IgD-negative memory B cell (primary cell): ENCODE measurements at regions not wholly inside any gene's neighbourhood (a gene's known extent, or its start where the extent isn't known, plus 50 kb on each side); places are given as distances from the start of the nearest gene placed in this dataset.
A peak's percentile ranks its signal among the peaks of the same experiment; 100 is the strongest.
"Not testable (repeated sequence)": the region's sequence is repeated elsewhere in the genome, so short reads cannot be mapped to it uniquely, and the experiment has no call there.

Source experiments
- H3K27ac Mint-ChIP-seq, 3 donors: one replicate each; pipeline ENCODE4 v1.8.0; 2020 to 2022; ENCODE audit warnings: mild to moderate bottlenecking in 3 of 3, mixed read lengths in 3 of 3, moderate library complexity in 1 of 3
- H3K27me3 Mint-ChIP-seq: one replicate; pipeline ENCODE4 v1.8.0; 2021; ENCODE audit warnings: mixed read lengths
- H3K36me3 Mint-ChIP-seq: one replicate; pipeline ENCODE4 v1.8.0; 2020; ENCODE audit warnings: mild to moderate bottlenecking, mixed read lengths
- H3K4me1 Mint-ChIP-seq, 3 donors: one replicate each; pipeline ENCODE4 v1.8.0; 2020 to 2022; ENCODE audit warnings: mixed read lengths in 3 of 3, mild to moderate bottlenecking in 1 of 3
- H3K4me3 Mint-ChIP-seq, 4 donors: one replicate each; pipeline ENCODE4 v1.8.0; 2020 to 2022; ENCODE audit warnings: mild to moderate bottlenecking in 4 of 4, mixed read lengths in 4 of 4, moderate library complexity in 3 of 4
- H3K9me3 Mint-ChIP-seq, 3 donors: one replicate each; pipeline ENCODE4 v1.8.0; 2020 to 2021; ENCODE audit warnings: mixed read lengths in 3 of 3, mild to moderate bottlenecking in 1 of 3

DNA sequence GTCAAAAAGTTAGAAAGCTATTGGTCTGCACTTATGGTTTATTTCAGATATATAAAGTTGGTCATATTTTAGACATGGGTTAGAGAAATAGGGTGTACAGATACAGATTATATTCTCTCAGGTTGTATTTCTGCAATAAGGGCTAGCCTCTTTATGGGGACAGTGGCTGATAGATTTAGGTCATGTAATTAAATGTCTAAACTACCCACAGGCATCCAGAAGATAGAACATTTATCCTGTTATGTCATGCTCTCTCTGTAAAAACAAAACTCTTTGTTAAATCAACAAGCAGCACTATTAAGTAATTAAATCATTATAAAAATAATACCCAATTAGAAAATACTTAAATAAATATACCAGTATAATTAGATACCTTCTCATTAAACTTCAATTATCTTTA, 612.6 kb upstream of the CITED2 start:
- H3K27ac Mint-ChIP-seq, result no peak overlapping the region
- no peak overlapping the region for H3K4me3 Mint-ChIP-seq
- no peaks in the 10 kb centered on the region for H3K9me3 Mint-ChIP-seq
- H3K4me1 Mint-ChIP-seq, result peaks cover 0 to under 1% (median 0%) of the 10 kb centered on the region in 3 donors
- peaks cover 4% of the 10 kb centered on the region for H3K27me3 Mint-ChIP-seq
- H3K36me3 Mint-ChIP-seq, result no peaks in the 10 kb centered on the region

DNA sequence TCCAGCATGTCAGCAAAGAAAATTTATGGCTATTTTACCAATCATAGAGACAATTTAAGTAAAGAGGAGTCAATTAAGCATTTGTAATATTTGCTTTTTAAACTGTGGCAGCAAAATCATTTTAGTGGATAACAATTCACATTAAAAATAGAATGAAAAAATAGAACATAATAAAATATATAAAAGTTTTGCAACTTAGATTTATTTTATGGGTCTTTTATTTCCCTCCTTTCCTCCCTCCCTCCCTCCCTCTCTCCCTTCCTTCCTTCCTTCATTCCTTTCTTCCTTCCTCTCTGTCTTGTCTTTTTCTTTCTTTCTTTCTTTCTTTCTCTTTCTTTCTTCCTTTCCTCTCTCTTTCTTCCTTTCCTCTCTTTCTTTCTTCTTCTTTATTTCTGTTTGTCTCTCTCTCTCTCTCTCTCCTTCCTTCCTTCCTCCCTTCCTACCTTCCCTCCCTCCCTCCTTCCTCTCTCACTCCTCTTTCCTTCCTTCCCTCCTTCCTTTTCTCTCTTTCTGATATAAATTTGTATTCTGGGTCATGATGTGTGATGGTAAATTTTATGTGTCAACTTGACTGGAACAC, 610.9 kb upstream of the CITED2 start:
- Mint-ChIP-seq H3K36me3 (no peaks in the 10 kb centered on the region), H3K4me3 (no peak overlapping the region), H3K27me3 (peaks cover 2% of the 10 kb centered on the region), H3K9me3 (no peaks in the 10 kb centered on the region), H3K27ac (no peak overlapping the region), H3K4me1 (peaks cover 0 to 5% (median 0%) of the 10 kb centered on the region in 3 donors)

DNA sequence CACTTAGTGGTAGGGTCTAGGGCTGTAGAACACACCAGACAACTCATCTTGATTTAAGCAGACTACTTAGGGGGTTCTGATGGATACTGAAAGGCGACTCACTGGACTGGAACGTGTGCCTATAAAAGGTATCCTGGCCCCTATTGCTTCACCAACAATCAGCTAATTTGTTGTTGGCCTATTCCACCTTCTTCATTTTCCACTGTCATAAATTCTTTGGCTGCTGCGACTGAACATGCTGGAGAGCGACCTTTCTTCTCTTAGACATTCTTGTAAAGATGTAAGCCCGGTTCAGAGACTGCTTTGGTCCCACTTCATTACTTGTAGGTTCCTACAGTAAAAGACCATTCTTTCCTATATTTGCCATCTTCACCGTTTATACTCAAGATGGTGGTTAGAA, 609.9 kb upstream of the CITED2 start:
- Mint-ChIP-seq H3K4me3 (no peak overlapping the region), H3K27me3 (peaks cover 2% of the 10 kb centered on the region), H3K4me1 (peaks cover 0 to 5% (median 0%) of the 10 kb centered on the region in 3 donors), H3K9me3 (no peaks in the 10 kb centered on the region), H3K27ac (no peak overlapping the region), H3K36me3 (no peaks in the 10 kb centered on the region)

DNA sequence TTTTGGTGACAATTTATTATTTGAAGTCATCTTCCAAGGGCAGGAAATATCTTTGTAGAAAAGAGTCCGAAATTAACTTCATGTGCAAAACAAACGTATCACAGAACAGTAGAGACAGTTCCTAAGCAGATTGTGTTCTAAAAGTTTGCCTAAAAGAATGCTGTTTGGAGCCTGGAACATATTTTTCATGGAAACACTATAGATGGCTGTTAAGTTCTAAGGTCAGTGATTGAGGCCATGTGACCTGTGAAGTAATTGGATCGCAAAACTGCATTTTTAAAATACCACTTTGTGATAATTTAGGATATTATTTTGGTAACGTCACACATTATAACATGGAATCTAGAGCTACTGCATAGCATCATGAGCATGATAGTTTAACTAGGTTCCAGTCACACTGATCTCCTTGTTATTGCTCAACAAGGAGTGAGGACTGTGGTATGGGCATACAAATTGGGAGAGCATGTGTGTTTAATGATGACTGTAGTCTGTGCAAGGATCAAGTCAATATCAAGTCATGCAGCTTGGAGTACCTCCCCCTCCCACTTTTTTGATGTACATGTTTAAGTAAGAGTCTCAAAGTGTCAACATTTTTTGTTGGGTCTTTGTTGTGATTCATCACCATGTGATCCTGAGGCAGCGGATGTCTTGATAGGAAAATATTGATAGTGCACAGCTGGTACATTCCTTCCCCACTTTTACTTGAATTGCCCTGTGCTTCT, 609.3 kb upstream of the CITED2 start:
- peaks cover 0 to 5% (median 0%) of the 10 kb centered on the region in 3 donors for H3K4me1 Mint-ChIP-seq
- peaks cover 2% of the 10 kb centered on the region for H3K27me3 Mint-ChIP-seq
- no peak overlapping the region for H3K4me3 Mint-ChIP-seq
- no peak overlapping the region for H3K27ac Mint-ChIP-seq
- no peaks in the 10 kb centered on the region for H3K9me3 Mint-ChIP-seq
- no peaks in the 10 kb centered on the region for H3K36me3 Mint-ChIP-seq

DNA sequence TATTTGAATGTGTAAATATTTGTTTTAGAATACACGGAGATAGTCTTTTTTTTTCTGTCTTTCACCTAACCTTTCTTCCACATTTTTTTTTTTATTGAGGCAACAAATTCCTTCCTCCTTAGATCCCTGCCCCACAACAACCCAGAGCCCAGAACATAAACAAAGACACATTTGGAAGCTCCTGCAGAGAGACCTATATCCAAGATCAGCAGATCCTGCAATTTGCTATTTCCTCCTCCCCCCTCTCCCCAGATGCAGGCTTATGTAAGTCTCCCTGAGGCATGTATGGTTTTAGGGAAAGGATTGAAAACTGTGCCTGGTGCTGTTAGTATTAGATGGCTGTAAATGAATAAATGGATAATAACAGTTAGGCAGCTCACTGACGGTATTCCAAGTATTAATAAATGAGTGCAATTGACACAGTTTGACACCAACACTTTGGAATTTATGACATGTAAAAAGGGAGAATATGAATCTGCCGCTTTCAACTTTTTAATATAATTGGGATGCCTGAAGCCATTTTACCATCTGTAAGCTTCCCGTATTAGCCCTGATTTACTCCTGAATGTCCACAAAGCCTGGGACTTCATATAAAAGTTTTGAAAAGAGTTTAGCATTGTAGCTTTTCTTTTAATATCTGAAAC, 608.3 kb upstream of the CITED2 start:
- Mint-ChIP-seq H3K4me1 (peaks cover 0 to 5% (median 0%) of the 10 kb centered on the region in 3 donors), H3K27ac (no peak overlapping the region), H3K9me3 (no peaks in the 10 kb centered on the region), H3K36me3 (no peaks in the 10 kb centered on the region), H3K27me3 (peaks cover 2% of the 10 kb centered on the region), H3K4me3 (no peak overlapping the region)

DNA sequence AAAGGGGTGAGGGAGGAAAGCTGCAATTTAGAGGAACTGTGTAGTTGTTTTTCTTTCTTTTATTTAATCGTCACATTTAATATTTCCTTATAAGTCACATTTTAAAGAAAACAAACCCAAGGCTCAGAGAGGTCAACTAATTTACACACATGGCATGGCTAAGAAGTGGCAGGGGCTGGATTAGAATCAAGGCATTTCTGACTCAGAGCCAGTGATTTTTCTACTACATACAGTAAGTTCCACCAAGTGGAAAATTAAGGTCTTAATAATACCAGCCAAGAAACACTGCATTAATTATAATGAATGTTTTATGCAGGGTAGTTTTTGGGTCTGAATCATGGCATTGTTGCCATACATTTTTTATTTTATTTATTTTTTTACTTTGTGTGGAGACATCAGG, 607.7 kb upstream of the CITED2 start:
- Mint-ChIP-seq H3K4me3 (no peak overlapping the region), H3K4me1 (peaks cover 0 to 5% (median 1%) of the 10 kb centered on the region in 3 donors), H3K36me3 (no peaks in the 10 kb centered on the region), H3K9me3 (no peaks in the 10 kb centered on the region), H3K27me3 (peaks cover 2% of the 10 kb centered on the region), H3K27ac (no peak overlapping the region)

DNA sequence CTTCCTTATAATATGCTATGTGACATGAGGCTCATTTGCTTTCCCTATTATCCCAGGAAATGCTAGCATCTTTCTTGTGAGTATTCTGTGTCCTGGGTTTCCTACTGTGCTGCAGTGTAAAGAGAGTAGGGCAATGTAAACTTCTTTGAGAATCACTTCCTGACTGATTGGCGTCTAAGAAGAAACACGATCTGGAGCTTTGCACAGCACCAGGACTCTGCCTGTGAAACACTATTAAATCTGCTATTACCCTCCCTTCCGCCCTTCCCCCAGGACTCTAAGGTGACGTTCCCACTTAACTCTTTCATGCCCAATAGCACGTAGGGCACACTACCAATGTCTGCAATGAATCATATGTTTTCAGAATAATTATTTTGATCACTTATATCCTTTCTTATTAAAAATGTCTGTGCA, 607.3 kb upstream of the CITED2 start:
- no peak overlapping the region for H3K27ac Mint-ChIP-seq
- H3K27me3 Mint-ChIP-seq, result peaks cover 2% of the 10 kb centered on the region

DNA sequence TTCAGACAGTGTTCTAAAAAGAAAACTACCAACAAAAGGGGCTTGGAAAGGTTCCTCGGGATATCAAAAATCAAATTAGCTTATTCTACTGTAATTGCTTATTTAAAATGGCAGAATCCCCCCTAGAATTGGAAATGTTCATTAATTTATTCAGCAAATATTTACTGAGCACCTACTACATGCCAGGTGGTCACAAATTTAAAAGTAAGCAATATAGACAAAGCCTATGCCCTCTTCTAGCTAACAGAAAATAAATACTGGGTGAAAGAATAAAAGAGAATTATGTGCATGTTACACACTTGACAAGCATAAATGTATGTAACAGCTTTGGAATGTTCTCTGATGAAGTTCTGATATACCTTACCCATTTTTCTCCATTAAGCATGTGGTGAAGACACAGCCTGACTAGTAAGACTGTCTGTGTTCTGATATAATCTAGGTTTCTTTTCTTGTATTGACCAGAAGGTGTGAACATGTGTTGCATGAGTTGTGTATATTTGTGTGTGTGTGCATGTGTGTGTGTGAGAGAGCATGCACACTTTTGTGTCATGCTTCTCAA, 606.7 kb upstream of the CITED2 start:
- peaks cover 0 to 5% (median 1%) of the 10 kb centered on the region in 3 donors for H3K4me1 Mint-ChIP-seq
- H3K4me3 Mint-ChIP-seq, result no peak overlapping the region
- no peaks in the 10 kb centered on the region for H3K9me3 Mint-ChIP-seq
- H3K27me3 Mint-ChIP-seq, result peaks cover 3% of the 10 kb centered on the region
- H3K36me3 Mint-ChIP-seq, result no peaks in the 10 kb centered on the region
- H3K27ac Mint-ChIP-seq, result no peak overlapping the region

More for the DNA sequence above, 607.3 kb upstream of the CITED2 start:
- Mint-ChIP-seq H3K4me3 (no peak overlapping the region), H3K9me3 (no peaks in the 10 kb centered on the region), H3K36me3 (no peaks in the 10 kb centered on the region), H3K4me1 (peaks cover 0 to 5% (median 1%) of the 10 kb centered on the region in 3 donors)

DNA sequence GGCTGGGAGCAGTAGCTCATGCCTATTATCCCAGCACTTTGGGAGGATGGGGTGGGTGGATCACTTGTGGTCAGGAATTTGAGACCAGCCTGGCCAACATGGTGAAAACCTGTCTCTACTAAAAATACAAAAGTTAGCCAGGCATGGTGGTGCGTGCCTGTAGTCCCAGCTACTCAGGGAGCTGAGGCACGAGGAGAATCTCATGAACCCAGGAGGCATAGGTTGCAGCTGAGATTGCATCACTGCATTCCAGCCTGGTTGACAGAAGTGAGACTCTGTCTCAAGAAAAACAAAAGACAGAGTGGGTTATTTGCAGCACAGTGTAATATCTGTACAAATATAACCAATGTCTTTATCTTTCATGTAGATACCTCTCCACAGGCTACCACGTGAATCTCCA, 606.2 kb upstream of the CITED2 start:
- H3K4me3 Mint-ChIP-seq, H3K9me3 Mint-ChIP-seq, H3K36me3 Mint-ChIP-seq, H3K27me3 Mint-ChIP-seq, H3K4me1 Mint-ChIP-seq, H3K27ac Mint-ChIP-seq: not testable (repeated sequence)

DNA sequence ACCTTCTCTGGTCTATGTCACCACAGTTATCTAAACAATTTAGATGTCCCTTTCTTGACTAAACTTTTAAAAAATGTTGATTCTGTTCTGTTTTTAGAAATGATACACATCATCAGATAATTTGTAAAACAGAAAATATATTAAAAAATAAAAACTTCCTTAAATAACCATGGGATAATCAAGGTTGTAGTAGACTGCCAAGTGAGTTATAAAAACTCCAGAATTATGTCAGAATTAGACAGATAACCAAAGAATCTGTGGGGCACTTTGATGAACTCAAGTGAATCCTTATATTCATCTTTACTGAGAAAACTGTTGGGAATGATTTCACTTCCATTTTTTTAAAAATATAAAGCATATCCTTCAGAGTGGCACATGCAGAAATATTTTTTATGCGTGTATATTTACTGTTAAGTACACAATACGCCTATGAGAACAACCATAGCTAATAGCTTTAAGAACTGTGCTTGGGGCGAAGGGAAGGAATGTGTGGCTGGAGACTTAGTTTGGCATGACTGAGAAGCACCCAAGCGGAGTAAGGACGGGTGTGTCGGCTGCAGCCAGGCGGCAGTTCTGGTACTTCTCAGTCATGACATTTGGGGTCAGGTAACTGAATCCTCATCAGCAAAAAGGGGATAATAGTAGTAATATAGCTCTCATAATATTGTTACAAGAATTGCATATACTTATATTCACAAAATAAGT, 604.7 kb upstream of the CITED2 start:
- H3K9me3 Mint-ChIP-seq, result no peaks in the 10 kb centered on the region

DNA sequence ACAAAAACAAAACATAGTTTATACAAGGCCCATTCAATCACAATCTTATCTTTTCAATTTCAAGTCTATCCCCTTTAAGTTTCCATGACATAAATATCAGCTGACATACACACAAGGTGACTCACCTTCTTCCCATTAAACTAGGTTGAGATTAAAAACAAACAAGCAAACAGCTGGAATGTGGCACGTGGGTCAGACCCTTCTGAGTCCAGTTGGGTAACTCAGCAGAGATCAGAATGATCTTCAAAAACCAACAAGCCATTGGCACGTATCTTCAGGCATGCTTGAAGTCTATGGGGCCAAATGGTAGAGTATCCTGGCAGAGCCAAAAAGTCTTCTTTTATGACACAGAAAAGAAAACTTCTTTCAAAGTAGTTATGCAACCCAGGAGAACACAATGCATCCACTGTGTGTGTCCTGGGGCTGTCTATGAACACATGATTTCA, 603.5 kb upstream of the CITED2 start:
- Mint-ChIP-seq H3K4me3 (no peak overlapping the region), H3K4me1 (peaks cover 0 to 5% (median 1%) of the 10 kb centered on the region in 3 donors), H3K36me3 (no peaks in the 10 kb centered on the region), H3K27ac (no peak overlapping the region), H3K9me3 (no peaks in the 10 kb centered on the region), H3K27me3 (peaks cover 5% of the 10 kb centered on the region)

More for the DNA sequence above, 604.7 kb upstream of the CITED2 start:
- Mint-ChIP-seq H3K4me3 (no peak overlapping the region), H3K27ac (no peak overlapping the region), H3K4me1 (peaks cover 0 to 5% (median 1%) of the 10 kb centered on the region in 3 donors), H3K36me3 (no peaks in the 10 kb centered on the region), H3K27me3 (peaks cover 5% of the 10 kb centered on the region)

DNA sequence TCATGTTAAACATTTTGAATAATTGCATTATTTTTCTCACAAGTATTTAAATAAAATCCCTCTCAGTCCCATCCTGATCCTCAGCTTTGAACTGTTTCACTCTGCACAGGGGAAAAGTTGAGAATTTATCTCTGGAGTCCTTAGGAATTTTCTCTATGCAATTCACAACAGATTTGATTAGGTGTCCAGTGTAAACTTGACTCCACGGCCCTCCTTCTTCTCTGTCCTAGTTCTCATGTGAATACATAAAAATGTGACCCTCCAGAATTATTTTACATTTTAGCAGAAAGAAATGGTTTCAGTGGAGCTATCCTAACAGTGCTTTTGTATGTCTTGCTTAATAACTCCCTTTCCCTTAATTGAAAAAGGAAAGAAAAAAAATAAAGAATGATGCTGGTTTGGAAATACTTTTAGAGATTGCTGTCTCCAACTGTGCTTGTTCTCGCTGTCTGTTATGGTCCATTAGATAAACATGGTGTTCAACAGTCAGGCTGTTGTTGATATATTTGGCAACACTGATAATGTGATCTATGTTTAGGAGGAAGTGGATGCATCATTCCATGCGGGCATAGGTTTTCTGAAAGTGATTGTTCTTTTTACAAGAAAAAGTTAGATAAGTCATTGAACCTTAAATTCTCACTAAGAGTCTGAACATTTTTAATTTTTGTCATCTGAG, 599.4 kb upstream of the CITED2 start:
- peaks cover 9 to 12% (median 10%) of the 10 kb centered on the region in 3 donors for H3K4me1 Mint-ChIP-seq
- no peak overlapping the region for H3K4me3 Mint-ChIP-seq
- no peaks in the 10 kb centered on the region for H3K36me3 Mint-ChIP-seq
- H3K27ac Mint-ChIP-seq, result no peak overlapping the region
- H3K9me3 Mint-ChIP-seq, result peaks cover 0 to 2% (median 0%) of the 10 kb centered on the region in 3 donors
- H3K27me3 Mint-ChIP-seq, result peaks cover 5% of the 10 kb centered on the region

DNA sequence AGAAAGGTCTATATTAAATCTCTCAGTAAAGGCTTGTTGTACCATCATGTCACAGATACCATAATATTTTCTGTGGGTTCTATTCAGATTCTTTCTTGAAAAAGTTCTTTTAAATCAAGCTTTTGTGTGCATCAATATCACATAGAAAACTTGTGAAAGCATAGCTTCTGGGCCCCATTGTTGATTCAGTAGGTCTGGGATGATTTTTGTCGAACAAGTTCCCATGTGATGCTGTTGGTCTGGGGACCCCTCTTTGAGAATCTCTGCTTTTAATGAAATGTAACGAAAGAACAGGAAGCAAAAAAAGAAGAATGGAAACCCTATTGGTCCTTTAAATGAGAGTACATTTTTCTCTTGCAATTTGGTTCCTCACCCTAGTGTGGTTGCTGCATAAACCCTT, 597.7 kb upstream of the CITED2 start:
- Mint-ChIP-seq H3K27me3 (peaks cover 5% of the 10 kb centered on the region), H3K4me1 (peaks cover 7 to 18% (median 12%) of the 10 kb centered on the region in 3 donors), H3K27ac (no peak overlapping the region)

DNA sequence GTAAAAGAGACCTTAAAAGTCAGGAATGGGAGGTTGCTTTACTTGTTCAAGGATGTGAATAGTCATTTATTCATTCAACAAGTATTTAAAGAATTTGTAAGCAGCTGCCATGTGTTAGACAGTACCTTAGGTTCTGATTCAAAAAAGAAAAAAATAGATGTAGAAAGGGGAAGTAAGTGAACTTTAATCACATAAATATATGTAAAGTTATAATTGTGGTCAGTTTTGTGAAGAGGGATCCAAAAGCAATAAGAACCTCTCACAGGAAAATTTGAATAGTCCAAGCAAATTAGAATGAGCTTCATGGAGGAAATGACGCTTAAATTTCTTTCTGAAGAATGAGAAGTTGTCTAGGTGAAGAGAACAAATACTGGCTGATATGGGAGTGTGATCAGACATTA, 596.1 kb upstream of the CITED2 start:
- Mint-ChIP-seq H3K27me3 (no peaks in the 10 kb centered on the region), H3K9me3 (peaks cover 0 to 2% (median 0%) of the 10 kb centered on the region in 3 donors), H3K36me3 (no peaks in the 10 kb centered on the region), H3K4me1 (peaks cover 7 to 18% (median 12%) of the 10 kb centered on the region in 3 donors), H3K27ac (peak overlapping the region in 1 of 3 donors; percentile 57), H3K4me3 (peak overlapping the region in 1 of 4 donors; percentile 23)

More for the DNA sequence above, 597.7 kb upstream of the CITED2 start:
- H3K4me3 Mint-ChIP-seq, result no peak overlapping the region
- no peaks in the 10 kb centered on the region for H3K36me3 Mint-ChIP-seq
- peaks cover 0 to 2% (median 0%) of the 10 kb centered on the region in 3 donors for H3K9me3 Mint-ChIP-seq
